Activated CD4-positive, alpha-beta T cell treated with anti-CD3 and anti-CD28 coated beads, Interleukin-2, amount 50 U/mL, for 48 hours (primary cell): ENCODE measurements at regions not wholly inside any gene's neighbourhood (a gene's known extent, or its start where the extent isn't known, plus 50 kb on each side); places are given as distances from the start of the nearest gene placed in this dataset.

ENCODE experiments used
- DNase-seq, 2 experiments: peaks; one replicate each; pipeline ENCODE4 v3.0.0-alpha.2; 2020

DNA sequence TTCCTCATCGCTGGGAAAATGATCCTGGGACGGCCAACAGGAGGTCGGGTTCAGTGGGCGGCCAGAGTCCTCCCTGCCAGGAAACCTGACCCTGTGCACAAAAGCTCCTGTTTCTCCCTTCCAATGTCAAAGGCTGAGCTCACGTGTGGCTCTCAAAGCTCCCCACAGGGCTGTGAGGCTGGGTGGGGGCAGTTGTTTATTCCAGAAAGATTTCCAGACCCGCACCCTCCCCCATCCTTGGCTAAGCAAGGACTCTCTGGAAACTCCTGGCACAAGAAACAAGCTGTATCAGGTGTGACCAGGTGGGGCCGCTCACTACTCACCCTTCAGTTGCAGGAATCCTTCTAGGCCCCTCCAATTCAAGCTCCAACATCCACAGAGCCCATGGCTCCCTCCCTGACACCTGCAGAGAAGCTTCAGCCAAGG, 131.9 kb downstream of the SHANK2 start:
- no peak for DNase-seq

DNA sequence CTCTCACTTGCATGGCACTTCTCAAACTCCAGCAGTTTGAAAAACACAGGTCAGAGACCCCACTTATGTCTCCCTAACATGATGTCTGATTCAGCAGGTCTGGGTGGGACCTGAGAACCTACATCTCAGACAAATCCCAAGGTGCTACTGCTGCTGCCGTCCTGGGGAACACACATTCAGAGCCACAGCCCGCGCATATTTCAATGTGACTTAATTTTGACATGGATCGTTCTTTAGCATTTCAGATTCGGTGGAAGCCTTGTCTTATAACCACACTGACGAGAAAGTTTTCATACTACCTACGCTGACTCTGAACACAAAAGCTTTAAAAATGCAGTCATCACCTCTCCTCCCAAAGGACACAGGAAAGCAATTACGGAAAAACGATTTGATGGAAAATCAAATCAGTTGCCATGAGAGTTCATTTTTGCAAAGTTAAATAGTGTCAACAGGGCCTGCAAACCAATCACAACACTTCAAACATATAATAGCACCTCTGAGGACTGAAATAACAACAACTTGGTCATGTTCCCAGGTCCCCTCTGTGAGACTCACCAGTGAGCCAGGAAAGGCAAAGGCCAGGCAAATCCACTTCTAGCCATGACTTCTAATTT, 132.6 kb downstream of the SHANK2 start:
- no peak for DNase-seq

DNA sequence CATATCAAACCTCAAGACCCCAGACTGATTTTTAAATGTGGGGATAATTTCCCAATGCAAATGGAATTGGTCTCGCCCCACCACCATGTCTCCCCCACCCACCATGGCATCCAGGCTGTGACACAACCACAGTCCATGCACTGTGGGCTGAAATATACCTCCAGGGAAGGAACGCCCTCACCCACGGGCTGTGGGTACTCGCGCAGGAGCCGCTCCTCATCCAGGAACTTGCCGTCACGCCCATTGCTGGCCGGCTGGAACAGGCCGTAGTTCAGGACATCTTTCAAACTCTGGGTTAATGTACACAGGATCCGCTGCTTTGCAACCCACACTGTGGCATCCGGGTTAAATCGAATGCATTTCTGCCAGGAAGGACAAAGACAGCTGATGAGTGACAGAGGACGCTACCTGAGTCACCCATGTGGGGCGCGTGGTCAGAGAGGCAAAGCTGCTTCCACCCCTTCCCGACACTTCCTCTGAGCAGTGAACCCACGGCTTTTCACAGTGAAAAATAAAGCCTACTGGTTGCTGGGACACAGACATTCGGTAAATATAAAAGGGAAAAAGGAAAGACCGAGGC, 133.6 kb downstream of the SHANK2 start:
- no peak for DNase-seq

DNA sequence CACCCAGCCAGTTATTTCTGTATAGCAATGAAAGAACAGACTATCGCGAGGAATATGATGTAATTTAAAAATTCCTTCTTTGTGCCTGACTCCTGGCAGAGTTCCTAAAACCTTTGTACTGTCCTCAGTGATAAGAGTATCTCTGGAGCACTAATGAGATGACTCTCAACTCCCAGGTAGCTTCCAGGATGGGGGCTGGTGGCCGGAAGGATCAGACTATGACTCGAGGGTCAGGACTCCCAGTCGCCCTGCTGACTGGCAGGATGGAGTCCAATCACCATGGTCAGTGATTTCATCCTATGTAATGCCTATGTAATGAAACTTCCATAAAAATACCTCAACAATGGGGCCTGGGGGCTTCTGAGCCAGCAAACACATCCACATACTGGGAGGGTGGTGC, 135.1 kb downstream of the SHANK2 start:
- no peak for DNase-seq

DNA sequence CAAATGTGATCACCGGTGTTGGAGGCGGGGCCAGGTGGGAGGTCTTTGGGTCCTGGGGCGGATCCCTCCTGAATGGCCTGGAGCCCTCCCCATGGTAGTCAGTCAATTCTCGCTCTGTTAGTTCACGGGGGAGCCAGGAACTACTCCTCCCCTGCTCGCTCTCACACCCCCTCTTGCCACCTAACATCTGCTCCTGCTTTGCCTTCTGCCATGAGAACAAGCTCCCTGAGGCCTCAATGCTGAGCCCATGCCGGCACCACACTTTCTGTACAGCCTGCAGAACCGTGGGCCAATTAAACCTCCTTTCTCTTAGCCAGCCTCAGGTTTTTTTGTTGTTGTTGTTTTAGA, 135.7 kb downstream of the SHANK2 start:
- no peak for DNase-seq

DNA sequence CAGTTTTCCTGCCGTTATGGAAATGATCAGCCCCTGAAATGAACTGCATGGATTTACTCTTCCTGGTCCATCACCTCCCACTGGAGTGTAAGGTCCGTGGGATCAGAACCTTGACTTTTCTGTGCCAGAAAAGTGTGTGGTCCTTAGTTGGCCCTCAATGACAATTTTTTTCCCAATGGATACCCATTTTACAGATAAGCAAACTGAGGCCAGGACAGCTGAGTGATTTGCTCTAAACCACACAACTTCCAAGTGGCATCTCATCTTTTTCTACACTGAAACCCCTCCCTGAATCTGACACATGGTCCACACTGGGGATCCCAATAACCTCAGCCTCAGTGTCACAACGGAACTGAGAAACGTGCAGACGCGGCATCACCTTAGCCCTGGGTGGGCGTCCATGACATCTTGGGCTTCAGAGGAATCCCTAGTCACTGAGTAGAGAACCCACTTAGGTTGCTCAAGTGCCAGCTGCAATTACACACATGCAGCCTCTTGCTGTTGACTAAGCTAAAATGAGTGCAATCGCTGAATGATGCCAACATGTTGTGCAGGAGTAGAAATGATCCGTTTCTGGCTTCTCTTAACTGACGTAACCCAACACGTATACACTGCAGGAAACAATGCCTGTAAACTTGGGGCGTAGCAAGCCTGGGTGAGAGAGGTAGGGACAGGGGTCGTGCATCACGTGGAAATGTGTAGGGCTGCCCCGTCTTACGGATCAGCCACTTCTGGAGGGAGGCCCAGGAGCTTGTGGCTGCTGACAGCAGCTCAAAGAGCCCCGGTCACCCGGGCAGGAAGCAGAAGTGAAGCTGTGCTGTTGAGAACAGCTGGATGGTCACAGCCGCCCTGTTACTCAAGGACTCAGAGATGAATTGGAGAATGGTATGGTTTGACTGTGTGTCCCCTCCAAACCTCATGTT, 136.3 kb downstream of the SHANK2 start:
- no peak for DNase-seq

DNA sequence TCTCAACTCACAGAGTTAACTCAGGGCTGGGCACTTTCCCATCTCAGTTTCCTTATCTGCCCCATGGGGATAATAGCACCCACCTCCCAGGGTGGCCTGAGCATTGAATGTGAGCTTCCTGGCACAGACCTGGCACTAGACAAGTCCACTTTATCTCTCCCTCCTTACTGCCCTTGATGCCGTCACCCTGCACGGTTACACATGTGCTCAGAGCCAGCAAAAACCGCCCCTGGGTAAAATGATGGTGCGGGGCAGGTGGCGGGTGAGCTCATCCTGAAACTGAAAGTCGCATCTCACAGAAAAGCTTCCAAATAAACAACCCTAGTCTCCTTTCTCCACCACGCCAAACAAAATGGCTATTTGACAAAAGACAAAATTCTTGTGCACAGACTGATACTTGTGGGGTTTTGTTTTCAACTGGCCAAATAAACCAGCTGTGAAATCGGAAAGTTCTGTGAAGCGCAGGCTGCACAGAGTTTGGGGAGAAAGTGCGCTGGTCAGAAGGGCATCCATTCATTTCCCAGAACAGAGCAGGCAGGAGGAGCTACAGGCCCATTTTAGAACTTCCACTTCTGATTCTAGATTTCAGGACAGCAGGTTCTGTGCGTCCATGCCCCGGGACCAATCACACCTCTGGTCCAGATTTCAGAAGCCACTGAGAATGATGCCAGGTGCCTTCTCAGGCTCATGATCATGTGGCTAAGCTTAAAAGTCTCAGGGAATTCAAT, 138.1 kb downstream of the SHANK2 start:
- DNase-seq: no peak

DNA sequence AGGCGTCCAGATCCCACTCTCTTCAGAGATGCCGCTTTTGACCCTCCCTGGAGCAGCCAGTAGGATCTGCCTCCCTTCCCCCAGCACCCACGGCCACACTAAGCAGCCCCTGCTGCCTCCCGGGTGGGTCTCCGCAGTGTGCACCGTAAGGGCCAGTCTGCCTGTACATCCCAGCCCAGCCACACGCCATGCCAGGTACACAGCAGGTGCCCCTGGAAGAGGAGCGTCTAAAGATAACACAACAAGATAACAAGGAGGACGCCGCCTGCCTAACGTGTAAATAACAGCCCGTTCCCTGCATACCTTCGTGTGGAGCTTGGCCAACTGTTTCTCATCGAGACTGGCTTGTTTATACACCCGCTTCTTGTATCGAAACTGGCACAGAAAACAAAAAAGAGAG, 139.4 kb downstream of the SHANK2 start:
- no peak for DNase-seq

DNA sequence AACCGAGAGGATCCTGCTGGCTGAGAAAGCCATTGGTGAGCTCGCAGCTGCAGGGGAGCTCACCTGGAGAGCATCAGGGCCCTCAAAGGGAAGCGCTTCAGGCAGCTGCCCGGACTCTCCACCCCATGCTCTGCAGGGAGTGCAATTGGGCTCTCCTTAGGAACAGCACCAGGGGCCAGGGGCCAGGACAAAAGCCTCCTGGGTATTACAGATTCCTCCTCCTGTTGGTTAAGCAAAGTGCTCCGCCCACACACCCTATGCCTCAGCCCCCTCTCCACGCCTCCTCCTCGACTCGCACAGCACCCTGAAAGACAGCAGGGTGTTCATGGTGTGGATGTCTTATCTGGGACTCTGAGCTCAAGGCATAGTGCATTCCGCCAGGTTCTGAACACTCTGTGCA, 139.9 kb downstream of the SHANK2 start:
- DNase-seq: no peak

DNA sequence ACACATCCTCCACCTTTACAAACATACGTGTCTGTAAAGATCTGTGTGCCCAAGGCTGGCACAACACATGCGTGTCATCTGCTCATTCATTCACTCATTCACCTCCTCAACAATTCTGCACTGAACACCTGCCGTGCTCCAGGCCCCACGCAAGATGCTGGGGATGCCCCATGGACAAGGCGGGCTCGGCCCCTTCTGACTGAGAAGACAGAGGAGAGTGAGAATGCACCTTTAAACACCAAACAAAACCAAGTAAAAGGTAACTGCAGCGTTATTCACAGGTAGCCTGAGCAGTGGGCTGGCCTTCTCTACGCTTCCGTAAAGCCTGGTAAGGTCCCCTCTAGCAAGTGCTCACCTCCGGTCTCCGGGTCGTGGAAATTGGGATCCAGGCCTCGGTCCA, 142.8 kb downstream of the SHANK2 start:
- no peak for DNase-seq

DNA sequence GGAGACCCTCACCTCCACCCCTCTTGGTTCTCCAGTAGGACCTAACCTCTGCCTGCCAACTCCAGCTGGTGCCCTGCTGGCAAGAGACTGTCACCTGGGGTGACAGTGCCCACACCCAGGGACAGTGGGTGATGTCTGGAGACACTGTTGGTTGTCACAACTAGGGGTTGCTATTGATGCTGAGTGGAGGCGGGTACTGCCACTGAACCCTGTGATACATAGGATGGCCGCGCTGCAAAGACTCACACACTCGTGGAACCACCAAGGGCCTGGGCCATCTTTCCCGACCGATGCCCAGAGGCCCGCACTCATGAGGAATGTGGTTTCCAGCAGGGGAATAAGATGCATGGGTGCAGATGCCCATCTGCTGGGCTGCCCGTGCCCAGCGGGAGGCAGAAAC, 143.2 kb downstream of the SHANK2 start:
- DNase-seq: no peak

DNA sequence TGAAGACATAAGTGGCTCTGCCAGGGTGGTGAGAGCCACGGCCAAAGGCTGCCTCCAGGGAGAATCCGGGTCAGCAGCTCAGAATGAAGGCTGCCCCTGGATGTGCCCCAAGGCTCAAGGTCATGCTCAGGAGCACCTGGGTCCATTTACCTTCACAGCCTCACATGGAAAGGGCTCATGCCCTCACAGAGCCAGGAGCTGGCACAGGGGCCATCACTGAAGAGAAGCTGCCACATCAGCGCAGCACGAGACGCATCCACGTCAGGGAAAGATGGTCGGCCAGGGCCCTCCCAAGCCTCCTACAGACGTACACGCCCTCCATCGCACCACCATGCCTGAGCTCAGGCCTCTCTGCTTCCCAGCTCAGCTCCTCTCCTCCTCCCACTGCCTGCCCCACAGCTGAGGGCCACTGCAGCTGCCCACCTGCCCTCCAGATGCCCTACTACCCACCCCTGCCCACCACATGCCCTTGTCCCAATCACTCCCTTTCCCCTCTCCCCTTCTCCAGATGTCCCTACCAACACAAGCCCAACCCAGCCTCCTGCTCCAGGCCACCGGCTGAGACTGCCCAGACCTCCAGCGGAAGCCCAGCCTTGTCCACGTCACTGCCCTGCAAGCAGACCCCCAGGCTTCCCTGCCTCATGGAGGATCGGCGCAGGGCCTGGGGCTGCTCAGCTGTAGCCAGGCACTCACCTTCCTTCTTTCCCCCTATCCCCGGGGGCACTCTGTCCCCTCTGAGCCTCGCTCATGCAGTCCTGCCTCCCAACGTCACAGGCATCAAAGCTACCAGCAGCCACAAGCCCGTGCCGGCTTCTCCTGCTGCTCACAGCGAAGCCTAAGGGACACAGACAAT, 144.1 kb downstream of the SHANK2 start:
- DNase-seq: no peak

DNA sequence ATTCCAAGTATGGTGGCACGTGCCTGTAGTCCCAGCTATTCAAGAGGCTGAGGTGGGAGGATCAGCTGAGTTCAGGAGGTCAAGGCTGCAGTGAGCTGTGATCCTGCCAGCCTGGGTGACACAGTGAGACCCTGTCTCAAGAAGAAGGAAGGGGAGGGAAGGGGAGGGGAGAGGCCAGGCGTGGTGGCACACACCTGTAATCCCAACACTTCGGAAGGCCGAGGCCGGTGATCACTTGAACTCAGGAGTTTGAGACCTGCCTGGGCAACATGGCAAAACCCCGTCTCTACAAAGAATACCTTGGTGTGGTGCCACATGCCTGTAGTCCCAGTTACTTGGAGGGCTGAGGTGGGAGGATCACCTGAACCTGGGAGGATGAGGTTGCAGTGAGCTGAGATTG, 145.7 kb downstream of the SHANK2 start:
- DNase-seq: no peak

DNA sequence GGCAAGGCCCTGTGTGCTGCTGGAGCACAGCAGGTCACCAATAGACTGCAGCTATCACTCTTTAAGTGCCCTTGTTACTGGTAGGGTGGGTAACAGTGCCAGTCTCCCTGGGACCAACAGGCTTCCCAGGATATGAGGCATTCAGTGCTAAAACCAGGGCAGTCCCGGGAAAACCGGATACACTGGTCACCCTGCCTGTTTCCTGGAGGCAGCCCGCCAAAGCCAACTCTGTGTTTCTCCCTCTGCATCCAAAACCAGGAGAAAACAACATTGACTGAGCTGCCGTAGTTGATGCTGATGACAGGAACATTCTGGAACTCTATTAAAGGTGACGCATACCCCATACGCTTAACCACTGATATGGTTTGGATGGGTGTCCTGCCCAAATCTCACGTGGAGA, 149.1 kb downstream of the SHANK2 start:
- DNase-seq: no peak

DNA sequence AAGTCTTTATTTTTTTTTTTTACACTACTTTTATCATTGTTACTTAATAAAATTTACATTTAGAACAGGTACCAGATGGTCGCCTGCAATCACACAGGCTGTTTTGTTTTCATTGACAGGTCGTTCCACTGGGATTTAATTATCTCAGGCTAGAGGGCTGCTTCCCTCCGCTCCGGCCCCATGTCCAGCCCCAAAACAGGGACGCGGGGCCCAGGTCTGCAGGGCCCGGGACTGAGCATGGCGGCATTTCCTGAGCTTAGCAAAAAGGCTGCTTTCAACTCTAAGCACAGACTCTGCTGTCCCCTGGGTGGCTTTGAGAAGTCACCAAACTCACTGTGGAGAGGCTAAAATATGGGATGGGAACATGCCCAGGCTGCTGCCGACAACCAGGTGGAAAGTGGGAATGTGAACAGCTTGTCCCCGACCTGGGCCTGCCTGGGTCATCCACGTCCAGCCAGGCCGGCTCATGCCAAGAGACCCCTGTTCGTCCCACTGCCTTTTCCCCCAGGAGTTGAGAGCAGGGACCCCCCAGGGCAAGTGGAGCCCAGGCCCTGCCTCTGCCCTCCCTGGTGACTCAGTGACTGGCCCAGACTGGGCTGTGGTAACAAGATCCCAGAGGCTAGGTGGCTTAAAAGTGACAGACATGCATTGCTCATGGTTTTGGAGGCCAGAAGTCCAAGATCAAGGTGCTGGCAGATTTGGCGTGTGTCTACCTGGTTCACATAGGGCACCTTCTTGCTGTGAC, 150.0 kb downstream of the SHANK2 start:
- DNase-seq: no peak

DNA sequence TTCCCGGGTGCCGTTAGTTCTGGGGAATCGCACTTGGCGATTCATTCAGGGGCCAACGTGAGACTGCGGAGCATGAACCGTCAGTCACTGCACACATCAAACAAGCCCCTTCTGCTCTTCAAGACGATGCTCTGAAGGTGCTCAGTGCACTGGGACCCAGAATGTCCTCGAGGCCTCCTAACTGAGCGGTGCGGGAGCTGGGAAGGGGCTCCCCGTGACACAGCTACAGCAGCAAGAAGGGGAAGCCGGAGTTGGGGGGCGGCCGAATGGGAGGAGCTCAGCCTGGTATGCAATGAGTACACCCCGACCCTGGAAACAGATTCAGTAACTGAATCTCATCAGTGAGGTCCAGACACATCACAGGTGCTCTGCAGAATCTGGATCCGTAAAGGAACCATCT, 150.8 kb downstream of the SHANK2 start:
- no peak for DNase-seq

DNA sequence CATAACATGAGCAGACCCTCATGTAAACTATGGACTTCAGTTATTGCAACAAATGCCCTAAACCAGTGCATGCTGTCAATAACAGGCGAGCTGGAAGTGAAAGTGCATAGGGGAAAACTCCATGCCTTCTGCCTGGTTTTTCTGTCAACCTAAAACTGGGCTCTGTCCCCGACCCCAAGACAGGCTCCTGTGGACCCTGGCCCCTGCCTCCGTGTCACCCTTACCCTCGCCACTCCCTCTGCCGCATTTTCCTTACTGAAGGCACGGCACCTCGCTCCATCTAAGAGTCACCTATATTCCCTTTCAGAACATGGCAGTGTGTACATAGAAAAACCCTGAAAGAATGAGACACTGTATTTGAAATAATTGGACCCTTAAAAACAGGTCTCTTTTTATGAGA, 151.3 kb downstream of the SHANK2 start:
- no peak for DNase-seq

DNA sequence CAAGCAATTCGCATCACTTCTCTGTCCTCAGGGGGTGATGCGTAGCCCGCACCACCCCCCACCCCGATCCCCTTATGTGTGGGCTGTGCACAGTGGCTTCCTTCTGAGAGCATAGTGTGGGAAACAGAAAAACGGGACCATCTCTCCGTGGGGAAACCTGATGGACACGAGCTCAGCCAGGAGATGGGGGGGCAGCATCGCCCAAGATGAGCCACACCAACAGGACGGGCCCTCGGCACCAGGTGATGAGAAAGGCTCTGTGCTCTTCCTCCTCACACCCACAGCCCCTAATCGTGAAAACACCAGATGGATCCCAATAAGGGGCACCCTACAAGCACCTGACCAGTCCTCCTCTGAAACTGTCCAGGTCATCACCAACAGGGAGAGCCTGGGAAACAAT, 153.6 kb downstream of the SHANK2 start:
- DNase-seq: no peak

DNA sequence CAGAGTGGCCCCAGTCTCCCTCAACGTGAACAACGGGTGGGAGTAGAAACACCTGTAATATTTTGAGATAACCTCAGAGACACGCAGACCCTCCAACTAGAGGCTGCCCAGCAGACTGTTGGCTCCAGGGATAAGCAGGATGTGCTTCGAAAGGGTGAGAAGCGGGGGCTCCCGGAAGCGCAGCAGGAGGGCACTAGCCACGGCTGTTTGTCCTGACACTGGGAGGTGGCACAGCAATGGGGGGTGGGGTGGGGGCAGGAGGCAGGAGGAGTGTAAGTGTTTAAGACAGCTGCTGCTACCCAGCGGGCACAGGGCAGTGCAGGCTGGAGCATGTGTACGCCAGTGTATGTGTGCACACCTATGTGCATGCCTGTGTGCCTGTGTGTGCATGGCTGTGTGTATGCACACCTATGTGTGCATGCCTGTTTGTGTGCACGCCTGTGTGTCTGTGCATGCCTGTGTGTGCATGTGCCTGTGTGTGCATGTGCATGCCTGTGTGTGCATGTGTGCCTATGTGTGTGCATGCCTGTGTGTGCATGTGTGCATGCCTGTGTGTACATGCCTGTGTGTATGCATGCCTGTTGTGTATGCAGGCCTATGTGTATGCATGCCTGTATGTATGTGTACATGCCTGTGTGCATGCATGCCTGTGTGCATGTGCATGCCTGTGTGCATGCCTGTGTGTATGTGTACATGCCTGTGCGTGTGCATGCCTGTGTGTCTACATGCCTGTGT, 154.7 kb downstream of the SHANK2 start:
- DNase-seq: no peak

DNA sequence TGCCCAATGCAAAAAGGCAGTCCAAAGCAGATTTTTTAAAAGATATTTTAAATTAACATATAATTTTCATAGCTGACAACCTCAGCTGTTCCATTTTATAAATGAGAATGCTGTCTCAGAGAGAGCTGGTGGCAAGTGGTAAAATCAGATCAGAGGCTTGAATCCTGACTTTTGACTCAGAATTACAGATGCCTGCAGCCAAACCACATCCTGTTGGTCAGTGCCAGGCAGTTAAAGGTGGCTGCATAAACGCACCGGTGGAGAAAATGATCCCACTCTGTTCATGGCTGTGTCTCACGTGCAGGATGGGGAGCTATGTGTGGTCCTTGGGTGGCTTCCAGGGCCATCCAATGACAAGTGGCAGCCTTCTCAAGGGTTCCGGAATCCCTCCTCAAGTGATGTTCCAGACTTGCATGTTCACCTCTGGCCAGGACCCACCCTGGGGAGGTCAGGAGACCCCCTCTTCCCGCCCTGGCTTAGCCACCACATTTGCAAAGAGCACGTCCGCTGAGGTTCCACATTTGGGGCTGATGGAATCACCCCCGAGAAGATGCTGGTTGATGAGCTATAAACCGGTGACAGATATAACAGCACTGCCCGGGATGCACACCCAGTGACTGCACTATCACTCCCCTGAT, 155.5 kb downstream of the SHANK2 start:
- DNase-seq: no peak
